ENCODE measurements at regions not wholly inside any gene's neighbourhood (a gene's known extent, or its start where the extent isn't known, plus 50 kb on each side); places are given as distances from the start of the nearest gene placed in this dataset.
"Not testable (repeated sequence)": the region's sequence is repeated elsewhere in the genome, so short reads cannot be mapped to it uniquely, and the experiment has no call there.

- no peaks in the 10 kb centered on the region for H3K36me3 ChIP-seq (ENCODE audit: control insufficient read depth, insufficient read depth, low read length)
- WGBS, 2 experiments (ENCODE audit: insufficient coverage in 2 of 2): 60 to 67% methylated on average over 1 of the region's 4 CpGs
- H3K9me3 ChIP-seq (ENCODE audit: control insufficient read depth, low read length): no peaks in the 10 kb centered on the region
- peaks cover 5% of the 10 kb centered on the region for H3K4me1 ChIP-seq (ENCODE audit: control insufficient read depth, insufficient read depth, low read length, poor library complexity, severe bottlenecking)
- no peak overlapping the region for H3K27ac ChIP-seq (ENCODE audit: low read depth, low read length, severe bottlenecking)
- no peak overlapping the region for H3K4me3 ChIP-seq (ENCODE audit: extremely low read depth, insufficient read depth, low read length, poor library complexity, severe bottlenecking)
Observed at GRCh38 chr5:158051036-158051435, 192.1 kb upstream of the CLINT1 start.

DNA sequence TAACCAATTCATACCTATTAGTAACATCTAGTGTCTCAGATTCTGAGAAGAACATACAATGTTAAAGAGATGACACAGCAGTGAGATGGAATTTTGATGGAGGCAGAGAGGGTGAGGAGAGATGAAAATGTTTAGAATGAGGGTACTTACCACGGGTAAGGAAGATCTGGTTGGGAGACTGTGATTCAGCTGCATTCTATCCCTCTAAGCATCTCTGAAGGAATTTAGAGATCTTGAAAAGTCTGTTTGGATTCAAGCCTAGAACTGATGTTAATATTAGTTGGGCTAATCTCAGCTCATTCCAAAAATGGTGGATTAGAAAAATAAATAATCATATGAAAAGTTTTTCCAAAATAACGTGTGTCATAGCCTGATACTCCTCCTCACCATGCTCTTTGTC is 191.5 kb upstream of the CLINT1 start:
- H3K27ac ChIP-seq (ENCODE audit: low read depth, low read length, severe bottlenecking): no peak overlapping the region
- H3K4me3 ChIP-seq (ENCODE audit: extremely low read depth, insufficient read depth, low read length, poor library complexity, severe bottlenecking): no peak overlapping the region
- WGBS, 2 experiments (ENCODE audit: insufficient coverage in 2 of 2): 80 to 92% methylated on average over 1 to 2 of the region's 2 CpGs
- no peaks in the 10 kb centered on the region for H3K9me3 ChIP-seq (ENCODE audit: control insufficient read depth, low read length)
- H3K36me3 ChIP-seq (ENCODE audit: control insufficient read depth, insufficient read depth, low read length): no peaks in the 10 kb centered on the region
- H3K4me1 ChIP-seq (ENCODE audit: control insufficient read depth, insufficient read depth, low read length, poor library complexity, severe bottlenecking): peaks cover 5% of the 10 kb centered on the region

- peaks cover 5% of the 10 kb centered on the region for H3K4me1 ChIP-seq (ENCODE audit: control insufficient read depth, insufficient read depth, low read length, poor library complexity, severe bottlenecking)
- WGBS, 2 experiments (ENCODE audit: insufficient coverage in 2 of 2): 71% methylated on average over 1 of the region's 1 CpG
- H3K4me3 ChIP-seq (ENCODE audit: extremely low read depth, insufficient read depth, low read length, poor library complexity, severe bottlenecking): no peak overlapping the region
- no peaks in the 10 kb centered on the region for H3K9me3 ChIP-seq (ENCODE audit: control insufficient read depth, low read length)
- no peaks in the 10 kb centered on the region for H3K36me3 ChIP-seq (ENCODE audit: control insufficient read depth, insufficient read depth, low read length)
- H3K27ac ChIP-seq (ENCODE audit: low read depth, low read length, severe bottlenecking): no peak overlapping the region
Observed at GRCh38 chr5:158049459-158049858, 190.5 kb upstream of the CLINT1 start.

GRCh38 chr5:158045696-158046095 is 186.8 kb upstream of the CLINT1 start:
- peaks cover 2% of the 10 kb centered on the region for H3K4me1 ChIP-seq (ENCODE audit: control insufficient read depth, insufficient read depth, low read length, poor library complexity, severe bottlenecking)
- no peaks in the 10 kb centered on the region for H3K36me3 ChIP-seq (ENCODE audit: control insufficient read depth, insufficient read depth, low read length)
- WGBS, 2 experiments (ENCODE audit: insufficient coverage in 2 of 2): 100% methylated on average over 1 of the region's 1 CpG; no CpG with 5 or more reads in 1 of the 2 experiments
- H3K4me3 ChIP-seq (ENCODE audit: extremely low read depth, insufficient read depth, low read length, poor library complexity, severe bottlenecking): no peak overlapping the region
- H3K27ac ChIP-seq (ENCODE audit: low read depth, low read length, severe bottlenecking): no peak overlapping the region
- H3K9me3 ChIP-seq (ENCODE audit: control insufficient read depth, low read length): no peaks in the 10 kb centered on the region

DNA sequence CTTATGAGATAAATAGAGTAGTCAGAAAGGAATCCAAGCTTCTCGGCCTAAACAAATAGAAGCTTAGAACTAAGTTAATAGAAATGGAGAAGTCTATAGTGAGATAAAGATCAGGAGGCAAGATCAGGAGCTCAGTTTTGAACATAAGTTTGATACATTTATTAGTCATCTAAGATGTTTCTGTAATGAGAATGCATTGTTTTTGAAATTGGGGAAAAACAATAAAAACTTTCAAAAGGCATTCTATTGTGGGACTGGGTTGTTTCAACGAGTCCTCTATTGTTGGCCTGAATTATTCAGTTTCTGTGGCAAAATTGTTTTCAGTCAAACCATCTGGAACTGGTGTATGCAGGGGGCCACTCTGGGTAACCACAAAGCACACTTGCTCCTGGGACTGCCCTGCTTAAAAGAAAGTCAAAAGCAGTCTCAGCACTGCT is 181.0 kb upstream of the CLINT1 start:
- peaks cover 8% of the 10 kb centered on the region for H3K9me3 ChIP-seq (ENCODE audit: control insufficient read depth, low read length)
- WGBS, 2 experiments (ENCODE audit: insufficient coverage in 2 of 2): 82 to 91% methylated on average over 2 of the region's 2 CpGs
- H3K36me3 ChIP-seq (ENCODE audit: control insufficient read depth, insufficient read depth, low read length): no peaks in the 10 kb centered on the region
- H3K27ac ChIP-seq (ENCODE audit: low read depth, low read length, severe bottlenecking): no peak overlapping the region
- no peaks in the 10 kb centered on the region for H3K4me1 ChIP-seq (ENCODE audit: control insufficient read depth, insufficient read depth, low read length, poor library complexity, severe bottlenecking)
- H3K4me3 ChIP-seq (ENCODE audit: extremely low read depth, insufficient read depth, low read length, poor library complexity, severe bottlenecking): no peak overlapping the region

- Histone ChIP-seq H3K36me3 (ENCODE audit: control insufficient read depth, insufficient read depth, low read length) (no peaks in the 10 kb centered on the region), H3K4me1 (ENCODE audit: control insufficient read depth, insufficient read depth, low read length, poor library complexity, severe bottlenecking) (no peaks in the 10 kb centered on the region), H3K9me3 (ENCODE audit: control insufficient read depth, low read length) (peaks cover 13% of the 10 kb centered on the region), H3K27ac (ENCODE audit: low read depth, low read length, severe bottlenecking) (no peak overlapping the region), H3K4me3 (ENCODE audit: extremely low read depth, insufficient read depth, low read length, poor library complexity, severe bottlenecking) (no peak overlapping the region)
- 44 to 83% methylated on average over 1 of the region's 1 CpG for WGBS, 2 experiments (ENCODE audit: insufficient coverage in 2 of 2)
Observed at GRCh38 chr5:158039441-158039840, 180.5 kb upstream of the CLINT1 start.

GRCh38 chr5:158036983-158037595 is 178.1 kb upstream of the CLINT1 start:
- 97 to 99% methylated on average over 13 to 14 of the region's 31 CpGs for WGBS, 2 experiments (ENCODE audit: insufficient coverage in 2 of 2)
- H3K27ac ChIP-seq (ENCODE audit: low read depth, low read length, severe bottlenecking); H3K4me3 ChIP-seq (ENCODE audit: extremely low read depth, insufficient read depth, low read length, poor library complexity, severe bottlenecking); H3K36me3 ChIP-seq (ENCODE audit: control insufficient read depth, insufficient read depth, low read length); H3K4me1 ChIP-seq (ENCODE audit: control insufficient read depth, insufficient read depth, low read length, poor library complexity, severe bottlenecking): not testable (repeated sequence)
- peaks cover 21% of the 10 kb centered on the region for H3K9me3 ChIP-seq (ENCODE audit: control insufficient read depth, low read length)

GRCh38 chr5:158034586-158034985 is 175.6 kb upstream of the CLINT1 start:
- H3K4me1 ChIP-seq (ENCODE audit: control insufficient read depth, insufficient read depth, low read length, poor library complexity, severe bottlenecking); H3K36me3 ChIP-seq (ENCODE audit: control insufficient read depth, insufficient read depth, low read length); H3K27ac ChIP-seq (ENCODE audit: low read depth, low read length, severe bottlenecking); H3K4me3 ChIP-seq (ENCODE audit: extremely low read depth, insufficient read depth, low read length, poor library complexity, severe bottlenecking): not testable (repeated sequence)
- 85 to 91% methylated on average over 4 of the region's 6 CpGs for WGBS, 2 experiments (ENCODE audit: insufficient coverage in 2 of 2)
- H3K9me3 ChIP-seq (ENCODE audit: control insufficient read depth, low read length): peaks cover 21% of the 10 kb centered on the region

- Histone ChIP-seq H3K4me1 (ENCODE audit: control insufficient read depth, insufficient read depth, low read length, poor library complexity, severe bottlenecking) (no peaks in the 10 kb centered on the region), H3K9me3 (ENCODE audit: control insufficient read depth, low read length) (peaks cover 21% of the 10 kb centered on the region), H3K4me3 (ENCODE audit: extremely low read depth, insufficient read depth, low read length, poor library complexity, severe bottlenecking) (no peak overlapping the region), H3K27ac (ENCODE audit: low read depth, low read length, severe bottlenecking) (no peak overlapping the region), H3K36me3 (ENCODE audit: control insufficient read depth, insufficient read depth, low read length) (no peaks in the 10 kb centered on the region)
- WGBS, 2 experiments (ENCODE audit: insufficient coverage in 2 of 2): 82% methylated on average over 1 of the region's 1 CpG; no CpG with 5 or more reads in 1 of the 2 experiments
Observed at GRCh38 chr5:158033724-158034123, 174.8 kb upstream of the CLINT1 start.

DNA sequence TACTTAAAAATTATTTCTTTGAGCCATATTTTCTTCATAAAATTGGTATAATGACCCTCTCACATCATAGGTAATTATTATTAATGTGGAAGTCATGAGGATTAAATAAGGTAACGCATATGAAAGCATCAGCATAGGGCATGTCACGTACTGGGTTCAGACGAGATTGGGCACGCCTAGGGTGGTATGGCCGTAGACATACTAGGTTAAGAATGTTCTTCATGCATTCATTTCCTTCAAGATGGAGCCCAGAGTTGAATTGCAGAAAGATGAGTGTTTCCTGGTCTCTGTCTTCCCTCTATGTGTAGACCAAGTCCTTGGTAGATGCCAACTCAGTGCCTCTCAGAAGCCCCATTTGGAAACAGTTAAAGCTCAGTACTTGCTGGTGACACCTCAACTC is 174.1 kb upstream of the CLINT1 start:
- H3K4me3 ChIP-seq (ENCODE audit: extremely low read depth, insufficient read depth, low read length, poor library complexity, severe bottlenecking): no peak overlapping the region
- 95% methylated on average over 4 of the region's 5 CpGs for WGBS, 2 experiments (ENCODE audit: insufficient coverage in 2 of 2)
- H3K36me3 ChIP-seq (ENCODE audit: control insufficient read depth, insufficient read depth, low read length): no peaks in the 10 kb centered on the region
- H3K4me1 ChIP-seq (ENCODE audit: control insufficient read depth, insufficient read depth, low read length, poor library complexity, severe bottlenecking): no peaks in the 10 kb centered on the region
- H3K9me3 ChIP-seq (ENCODE audit: control insufficient read depth, low read length): peaks cover 21% of the 10 kb centered on the region
- no peak overlapping the region for H3K27ac ChIP-seq (ENCODE audit: low read depth, low read length, severe bottlenecking)

DNA sequence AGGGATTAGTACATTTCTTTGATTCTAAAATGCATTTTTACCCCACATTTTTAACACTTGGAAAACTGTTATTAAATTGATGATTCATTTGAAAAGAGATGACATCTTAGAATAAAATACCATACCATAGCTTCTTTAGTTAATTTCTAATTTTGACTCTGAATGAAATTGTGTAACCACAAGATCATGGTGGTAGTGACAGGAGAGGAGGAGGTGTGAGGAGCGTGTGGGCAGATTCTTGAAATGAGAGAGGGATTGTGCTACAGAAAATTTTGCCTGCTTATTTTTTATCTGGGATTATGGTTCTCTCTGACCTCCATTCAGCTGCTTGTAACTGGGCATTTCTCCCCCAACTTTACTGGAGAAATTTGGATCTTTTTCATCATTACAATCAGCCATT is 173.3 kb upstream of the CLINT1 start:
- Histone ChIP-seq H3K4me3 (ENCODE audit: extremely low read depth, insufficient read depth, low read length, poor library complexity, severe bottlenecking) (no peak overlapping the region), H3K9me3 (ENCODE audit: control insufficient read depth, low read length) (peaks cover 21% of the 10 kb centered on the region), H3K36me3 (ENCODE audit: control insufficient read depth, insufficient read depth, low read length) (no peaks in the 10 kb centered on the region), H3K4me1 (ENCODE audit: control insufficient read depth, insufficient read depth, low read length, poor library complexity, severe bottlenecking) (no peaks in the 10 kb centered on the region), H3K27ac (ENCODE audit: low read depth, low read length, severe bottlenecking) (no peak overlapping the region)
- WGBS, 2 experiments (ENCODE audit: insufficient coverage in 2 of 2): 100% methylated on average over 1 of the region's 1 CpG; no CpG with 5 or more reads in 1 of the 2 experiments

Data from mesodermal cell (in vitro differentiated cells).